ENCODE measurements at regions not wholly inside any gene's neighbourhood (a gene's known extent, or its start where the extent isn't known, plus 50 kb on each side); places are given as distances from the start of the nearest gene placed in this dataset.

GRCh38 chr21:14736162-14736561 is 190.0 kb upstream of the SAMSN1 start (continued):
- TF ChIP-seq ERF (CRISPR knock-in tag; IDR thresholded peaks at IDR 0.05) (no peak), CXXC5 (CRISPR knock-in tag; IDR thresholded peaks at IDR 0.05) (peak; percentile 25; the same call in 1 of the 2 replicates), ZNF174 (CRISPR knock-in tag; IDR thresholded peaks at IDR 0.05) (no peak), RFX1 (IDR thresholded peaks at IDR 0.05) (no peak), PBX2 (CRISPR knock-in tag; IDR thresholded peaks at IDR 0.05; ENCODE audit: low read depth) (no peak), PBX2 (tag; conservative IDR thresholded peaks at IDR 0.05; ENCODE audit: low read depth) (no peak), ZNF551 (CRISPR knock-in tag; IDR thresholded peaks at IDR 0.05) (no peak), MCM2 (IDR thresholded peaks at IDR 0.05; ENCODE audit: low read depth) (no peak), ZKSCAN3 (CRISPR knock-in tag; IDR thresholded peaks at IDR 0.05) (no peak), NFE2L1 (tag; IDR thresholded peaks at IDR 0.05; ENCODE audit: borderline replicate concordance, low read depth) (no peak)
- TF ChIP-seq, protein P1, sequence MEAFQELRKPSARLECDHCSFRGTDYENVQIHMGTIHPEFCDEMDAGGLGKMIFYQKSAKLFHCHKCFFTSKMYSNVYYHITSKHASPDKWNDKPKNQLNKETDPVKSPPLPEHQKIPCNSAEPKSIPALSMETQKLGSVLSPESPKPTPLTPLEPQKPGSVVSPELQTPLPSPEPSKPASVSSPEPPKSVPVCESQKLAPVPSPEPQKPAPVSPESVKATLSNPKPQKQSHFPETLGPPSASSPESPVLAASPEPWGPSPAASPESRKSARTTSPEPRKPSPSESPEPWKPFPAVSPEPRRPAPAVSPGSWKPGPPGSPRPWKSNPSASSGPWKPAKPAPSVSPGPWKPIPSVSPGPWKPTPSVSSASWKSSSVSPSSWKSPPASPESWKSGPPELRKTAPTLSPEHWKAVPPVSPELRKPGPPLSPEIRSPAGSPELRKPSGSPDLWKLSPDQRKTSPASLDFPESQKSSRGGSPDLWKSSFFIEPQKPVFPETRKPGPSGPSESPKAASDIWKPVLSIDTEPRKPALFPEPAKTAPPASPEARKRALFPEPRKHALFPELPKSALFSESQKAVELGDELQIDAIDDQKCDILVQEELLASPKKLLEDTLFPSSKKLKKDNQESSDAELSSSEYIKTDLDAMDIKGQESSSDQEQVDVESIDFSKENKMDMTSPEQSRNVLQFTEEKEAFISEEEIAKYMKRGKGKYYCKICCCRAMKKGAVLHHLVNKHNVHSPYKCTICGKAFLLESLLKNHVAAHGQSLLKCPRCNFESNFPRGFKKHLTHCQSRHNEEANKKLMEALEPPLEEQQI (IDR thresholded peaks at IDR 0.05), result no peak
- TF ChIP-seq, protein P2, sequence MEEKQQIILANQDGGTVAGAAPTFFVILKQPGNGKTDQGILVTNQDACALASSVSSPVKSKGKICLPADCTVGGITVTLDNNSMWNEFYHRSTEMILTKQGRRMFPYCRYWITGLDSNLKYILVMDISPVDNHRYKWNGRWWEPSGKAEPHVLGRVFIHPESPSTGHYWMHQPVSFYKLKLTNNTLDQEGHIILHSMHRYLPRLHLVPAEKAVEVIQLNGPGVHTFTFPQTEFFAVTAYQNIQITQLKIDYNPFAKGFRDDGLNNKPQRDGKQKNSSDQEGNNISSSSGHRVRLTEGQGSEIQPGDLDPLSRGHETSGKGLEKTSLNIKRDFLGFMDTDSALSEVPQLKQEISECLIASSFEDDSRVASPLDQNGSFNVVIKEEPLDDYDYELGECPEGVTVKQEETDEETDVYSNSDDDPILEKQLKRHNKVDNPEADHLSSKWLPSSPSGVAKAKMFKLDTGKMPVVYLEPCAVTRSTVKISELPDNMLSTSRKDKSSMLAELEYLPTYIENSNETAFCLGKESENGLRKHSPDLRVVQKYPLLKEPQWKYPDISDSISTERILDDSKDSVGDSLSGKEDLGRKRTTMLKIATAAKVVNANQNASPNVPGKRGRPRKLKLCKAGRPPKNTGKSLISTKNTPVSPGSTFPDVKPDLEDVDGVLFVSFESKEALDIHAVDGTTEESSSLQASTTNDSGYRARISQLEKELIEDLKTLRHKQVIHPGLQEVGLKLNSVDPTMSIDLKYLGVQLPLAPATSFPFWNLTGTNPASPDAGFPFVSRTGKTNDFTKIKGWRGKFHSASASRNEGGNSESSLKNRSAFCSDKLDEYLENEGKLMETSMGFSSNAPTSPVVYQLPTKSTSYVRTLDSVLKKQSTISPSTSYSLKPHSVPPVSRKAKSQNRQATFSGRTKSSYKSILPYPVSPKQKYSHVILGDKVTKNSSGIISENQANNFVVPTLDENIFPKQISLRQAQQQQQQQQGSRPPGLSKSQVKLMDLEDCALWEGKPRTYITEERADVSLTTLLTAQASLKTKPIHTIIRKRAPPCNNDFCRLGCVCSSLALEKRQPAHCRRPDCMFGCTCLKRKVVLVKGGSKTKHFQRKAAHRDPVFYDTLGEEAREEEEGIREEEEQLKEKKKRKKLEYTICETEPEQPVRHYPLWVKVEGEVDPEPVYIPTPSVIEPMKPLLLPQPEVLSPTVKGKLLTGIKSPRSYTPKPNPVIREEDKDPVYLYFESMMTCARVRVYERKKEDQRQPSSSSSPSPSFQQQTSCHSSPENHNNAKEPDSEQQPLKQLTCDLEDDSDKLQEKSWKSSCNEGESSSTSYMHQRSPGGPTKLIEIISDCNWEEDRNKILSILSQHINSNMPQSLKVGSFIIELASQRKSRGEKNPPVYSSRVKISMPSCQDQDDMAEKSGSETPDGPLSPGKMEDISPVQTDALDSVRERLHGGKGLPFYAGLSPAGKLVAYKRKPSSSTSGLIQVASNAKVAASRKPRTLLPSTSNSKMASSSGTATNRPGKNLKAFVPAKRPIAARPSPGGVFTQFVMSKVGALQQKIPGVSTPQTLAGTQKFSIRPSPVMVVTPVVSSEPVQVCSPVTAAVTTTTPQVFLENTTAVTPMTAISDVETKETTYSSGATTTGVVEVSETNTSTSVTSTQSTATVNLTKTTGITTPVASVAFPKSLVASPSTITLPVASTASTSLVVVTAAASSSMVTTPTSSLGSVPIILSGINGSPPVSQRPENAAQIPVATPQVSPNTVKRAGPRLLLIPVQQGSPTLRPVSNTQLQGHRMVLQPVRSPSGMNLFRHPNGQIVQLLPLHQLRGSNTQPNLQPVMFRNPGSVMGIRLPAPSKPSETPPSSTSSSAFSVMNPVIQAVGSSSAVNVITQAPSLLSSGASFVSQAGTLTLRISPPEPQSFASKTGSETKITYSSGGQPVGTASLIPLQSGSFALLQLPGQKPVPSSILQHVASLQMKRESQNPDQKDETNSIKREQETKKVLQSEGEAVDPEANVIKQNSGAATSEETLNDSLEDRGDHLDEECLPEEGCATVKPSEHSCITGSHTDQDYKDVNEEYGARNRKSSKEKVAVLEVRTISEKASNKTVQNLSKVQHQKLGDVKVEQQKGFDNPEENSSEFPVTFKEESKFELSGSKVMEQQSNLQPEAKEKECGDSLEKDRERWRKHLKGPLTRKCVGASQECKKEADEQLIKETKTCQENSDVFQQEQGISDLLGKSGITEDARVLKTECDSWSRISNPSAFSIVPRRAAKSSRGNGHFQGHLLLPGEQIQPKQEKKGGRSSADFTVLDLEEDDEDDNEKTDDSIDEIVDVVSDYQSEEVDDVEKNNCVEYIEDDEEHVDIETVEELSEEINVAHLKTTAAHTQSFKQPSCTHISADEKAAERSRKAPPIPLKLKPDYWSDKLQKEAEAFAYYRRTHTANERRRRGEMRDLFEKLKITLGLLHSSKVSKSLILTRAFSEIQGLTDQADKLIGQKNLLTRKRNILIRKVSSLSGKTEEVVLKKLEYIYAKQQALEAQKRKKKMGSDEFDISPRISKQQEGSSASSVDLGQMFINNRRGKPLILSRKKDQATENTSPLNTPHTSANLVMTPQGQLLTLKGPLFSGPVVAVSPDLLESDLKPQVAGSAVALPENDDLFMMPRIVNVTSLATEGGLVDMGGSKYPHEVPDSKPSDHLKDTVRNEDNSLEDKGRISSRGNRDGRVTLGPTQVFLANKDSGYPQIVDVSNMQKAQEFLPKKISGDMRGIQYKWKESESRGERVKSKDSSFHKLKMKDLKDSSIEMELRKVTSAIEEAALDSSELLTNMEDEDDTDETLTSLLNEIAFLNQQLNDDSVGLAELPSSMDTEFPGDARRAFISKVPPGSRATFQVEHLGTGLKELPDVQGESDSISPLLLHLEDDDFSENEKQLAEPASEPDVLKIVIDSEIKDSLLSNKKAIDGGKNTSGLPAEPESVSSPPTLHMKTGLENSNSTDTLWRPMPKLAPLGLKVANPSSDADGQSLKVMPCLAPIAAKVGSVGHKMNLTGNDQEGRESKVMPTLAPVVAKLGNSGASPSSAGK (IDR thresholded peaks at IDR 0.05), result peak; percentile 64

Measured in K562 (cell line).